Choroid plexus epithelial cell (primary cell): ENCODE measurements at regions not wholly inside any gene's neighbourhood (a gene's known extent, or its start where the extent isn't known, plus 50 kb on each side); places are given as distances from the start of the nearest gene placed in this dataset.
A peak's percentile ranks its signal among the peaks of the same experiment; 100 is the strongest.

ENCODE experiments used
- DNase-seq: peaks from one replicate; pipeline ENCODE4 v3.0.0-alpha.2; 2010; ENCODE audit warnings: low read depth
- H3K4me3 ChIP-seq: 2 replicates; pipeline ENCODE4 v1.5.1; 2011; ENCODE audit warnings: low read depth, mild to moderate bottlenecking, control low read depth, low read length, moderate library complexity
- TF ChIP-seq, protein P1 (sequence below): conservative IDR thresholded peaks from 2 replicates; pipeline ENCODE4 v1.5.1; 2011; ENCODE audit warnings: low read depth, mild to moderate bottlenecking, control low read depth, inconsistent platforms, low read length, moderate library complexity

DNA sequence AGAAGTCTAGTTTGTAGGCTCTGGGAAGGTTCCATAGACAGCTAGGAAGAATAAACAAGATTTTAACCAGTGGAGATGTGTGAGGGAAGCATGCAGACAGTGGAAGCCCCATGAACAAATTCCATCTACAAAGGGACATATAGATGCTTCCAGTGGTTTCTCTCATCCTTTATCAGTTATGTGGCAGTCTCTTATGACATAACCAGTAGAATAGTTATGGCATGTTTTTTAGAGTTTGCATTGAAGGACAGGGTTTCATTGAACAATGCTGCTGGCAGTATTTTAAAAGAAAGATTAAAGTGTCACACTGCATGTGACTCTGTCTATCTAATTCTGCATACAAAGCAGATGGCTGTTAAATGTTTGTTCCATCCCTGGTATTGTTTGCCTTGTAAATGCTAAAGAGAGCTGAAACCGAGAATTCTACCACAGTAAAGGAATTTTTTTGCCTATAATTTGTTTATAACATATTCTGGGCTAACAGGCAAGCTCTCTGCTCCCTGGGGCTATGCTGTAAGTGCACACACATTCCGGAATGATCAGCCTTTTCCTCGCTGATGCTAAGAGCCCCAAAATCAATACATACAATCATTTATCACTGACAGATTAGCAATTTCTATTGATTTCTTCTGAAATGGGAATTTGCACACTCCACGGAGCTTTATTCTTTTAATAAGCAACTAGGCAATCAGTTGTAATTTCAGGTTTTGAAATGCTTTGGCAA, 76.8 kb upstream of the PELI1 start:
- no peak overlapping the region for H3K4me3 ChIP-seq
- TF ChIP-seq, protein P1, sequence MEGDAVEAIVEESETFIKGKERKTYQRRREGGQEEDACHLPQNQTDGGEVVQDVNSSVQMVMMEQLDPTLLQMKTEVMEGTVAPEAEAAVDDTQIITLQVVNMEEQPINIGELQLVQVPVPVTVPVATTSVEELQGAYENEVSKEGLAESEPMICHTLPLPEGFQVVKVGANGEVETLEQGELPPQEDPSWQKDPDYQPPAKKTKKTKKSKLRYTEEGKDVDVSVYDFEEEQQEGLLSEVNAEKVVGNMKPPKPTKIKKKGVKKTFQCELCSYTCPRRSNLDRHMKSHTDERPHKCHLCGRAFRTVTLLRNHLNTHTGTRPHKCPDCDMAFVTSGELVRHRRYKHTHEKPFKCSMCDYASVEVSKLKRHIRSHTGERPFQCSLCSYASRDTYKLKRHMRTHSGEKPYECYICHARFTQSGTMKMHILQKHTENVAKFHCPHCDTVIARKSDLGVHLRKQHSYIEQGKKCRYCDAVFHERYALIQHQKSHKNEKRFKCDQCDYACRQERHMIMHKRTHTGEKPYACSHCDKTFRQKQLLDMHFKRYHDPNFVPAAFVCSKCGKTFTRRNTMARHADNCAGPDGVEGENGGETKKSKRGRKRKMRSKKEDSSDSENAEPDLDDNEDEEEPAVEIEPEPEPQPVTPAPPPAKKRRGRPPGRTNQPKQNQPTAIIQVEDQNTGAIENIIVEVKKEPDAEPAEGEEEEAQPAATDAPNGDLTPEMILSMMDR: no peak
- no peak for DNase-seq

DNA sequence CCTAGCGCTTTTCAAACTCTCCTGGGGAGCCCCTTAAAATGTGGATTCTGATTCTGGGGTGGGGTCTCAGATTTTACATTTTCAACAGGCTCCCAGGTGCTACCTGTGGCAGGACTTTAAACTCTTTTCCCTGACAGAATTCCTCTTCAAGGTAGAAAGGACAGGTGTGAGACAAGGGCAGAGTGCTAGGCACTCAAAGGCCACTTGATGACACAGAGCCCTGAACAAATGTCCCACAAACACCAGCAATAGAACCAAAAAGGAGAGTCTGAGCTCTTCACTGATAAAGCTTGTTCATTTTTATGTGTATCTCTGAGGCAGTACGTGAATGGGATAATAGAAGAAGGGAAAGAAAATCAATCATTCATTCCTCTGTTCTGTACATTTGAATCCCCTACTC, 77.7 kb upstream of the PELI1 start:
- no peak overlapping the region for H3K4me3 ChIP-seq

DNA sequence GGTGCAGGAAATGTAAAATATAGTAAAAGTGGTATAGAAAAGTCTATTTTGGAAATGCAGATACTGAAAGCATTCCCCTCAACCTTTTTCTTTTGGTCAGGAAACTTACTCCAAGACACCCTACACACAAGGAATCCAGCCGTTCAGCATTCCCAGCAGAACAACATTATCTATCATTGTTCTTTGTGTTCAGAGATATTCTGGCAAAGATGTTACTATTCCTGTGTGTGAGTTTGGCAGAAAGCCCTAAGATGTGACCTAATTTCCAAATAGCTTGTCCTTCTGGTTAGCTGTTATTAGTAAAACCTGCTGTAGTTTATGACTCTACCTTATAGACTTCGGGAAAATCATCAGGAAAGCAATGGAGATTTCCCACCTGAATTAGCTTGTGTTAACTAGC, 78.1 kb upstream of the PELI1 start:
- no peak overlapping the region for H3K4me3 ChIP-seq
- TF ChIP-seq, protein P1: no peak
- peak; percentile 79 for DNase-seq

More for the DNA sequence above, 77.7 kb upstream of the PELI1 start:
- TF ChIP-seq, protein P1: no peak
- DNase-seq: no peak

DNA sequence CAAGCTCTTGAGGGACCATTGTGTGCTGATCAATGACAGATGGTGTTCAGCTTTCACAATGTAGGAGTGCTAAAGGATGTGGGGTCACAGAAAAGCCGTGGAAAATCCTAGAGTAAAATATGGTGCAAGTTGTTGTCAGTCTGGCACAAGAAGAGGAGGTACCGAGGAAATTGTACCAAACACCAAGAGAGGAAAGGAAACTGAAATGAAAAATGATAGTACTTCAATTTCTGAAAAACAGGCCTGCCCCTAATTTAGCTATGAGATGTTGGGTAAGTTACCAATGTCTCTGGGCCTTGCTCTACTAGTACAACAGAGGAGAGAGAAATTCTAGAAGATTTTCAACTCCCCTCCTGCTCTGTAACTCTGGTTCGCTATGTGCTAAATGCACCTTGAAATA, 78.8 kb upstream of the PELI1 start:
- no peak for DNase-seq
- TF ChIP-seq, protein P1: no peak
- H3K4me3 ChIP-seq: no peak overlapping the region

DNA sequence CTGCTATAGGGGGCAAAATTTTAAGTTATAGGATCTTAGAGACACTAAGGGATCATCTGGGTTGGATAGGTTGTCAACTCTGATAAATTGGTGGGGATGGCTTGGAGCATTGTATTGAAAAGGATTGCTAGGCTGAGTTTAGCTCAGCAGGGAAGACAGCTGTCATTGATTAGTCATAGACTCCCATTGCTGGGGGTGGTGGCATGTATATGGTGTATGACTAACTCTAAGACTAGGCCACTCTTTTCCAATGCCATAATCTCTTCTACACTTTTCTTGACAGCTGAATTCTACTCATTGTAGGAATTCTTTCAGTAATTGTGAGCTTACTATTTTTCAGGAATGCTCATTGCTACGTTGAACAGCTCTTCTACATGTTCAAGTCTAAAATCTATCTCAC, 81.3 kb upstream of the PELI1 start:
- TF ChIP-seq, protein P1: no peak
- no peak for DNase-seq
- H3K4me3 ChIP-seq: no peak overlapping the region

DNA sequence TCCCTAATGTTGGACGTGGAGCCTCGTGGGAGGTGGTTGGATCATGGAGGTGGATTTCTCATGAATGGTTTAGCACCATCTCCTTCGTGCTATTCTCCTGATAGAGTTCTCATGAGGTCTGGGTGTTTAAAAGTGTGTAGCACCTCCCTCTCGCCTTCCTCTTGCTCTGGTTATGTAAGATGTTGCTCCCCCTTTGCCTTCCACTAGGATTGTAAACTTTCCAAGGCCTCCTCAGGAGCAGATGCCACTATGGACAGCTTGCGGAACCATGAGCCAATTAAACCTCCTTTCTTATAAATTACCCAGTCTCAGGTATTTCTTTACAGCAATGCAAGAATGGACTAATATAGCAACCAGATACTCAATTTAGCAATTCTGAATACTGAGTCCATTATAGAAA, 82.4 kb upstream of the PELI1 start:
- no peak overlapping the region for H3K4me3 ChIP-seq
- no peak for DNase-seq
- TF ChIP-seq, protein P1: no peak

DNA sequence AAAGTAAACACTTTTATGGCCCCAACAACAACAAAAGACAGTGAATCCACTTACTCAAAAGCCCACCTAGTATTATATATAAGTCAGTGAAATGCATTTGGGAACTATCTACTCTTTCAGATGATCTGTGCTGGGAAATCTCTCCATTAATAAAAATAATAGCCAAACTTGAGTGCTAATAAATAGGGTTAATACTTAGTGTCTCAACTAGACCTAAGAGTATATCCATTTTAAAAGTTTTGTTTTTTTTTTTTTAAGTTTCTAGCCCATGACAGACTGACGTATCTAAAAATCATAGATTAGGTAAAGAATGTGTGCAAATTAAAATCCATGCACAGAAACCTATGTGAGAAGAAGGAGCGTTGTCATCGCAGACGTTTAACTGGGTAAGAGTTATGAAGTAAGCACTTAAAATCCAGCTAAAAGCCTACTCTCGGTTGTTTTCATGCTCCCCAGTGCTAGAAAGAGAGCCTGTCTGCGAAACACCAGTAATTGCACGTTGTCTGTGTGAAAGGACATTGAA, 83.4 kb upstream of the PELI1 start:
- H3K4me3 ChIP-seq: peak overlapping the region; percentile 56
- TF ChIP-seq, protein P1: no peak
- DNase-seq: peak; percentile 32
